Bronchial epithelial cell (primary cell): ENCODE measurements at regions not wholly inside any gene's neighbourhood (a gene's known extent, or its start where the extent isn't known, plus 50 kb on each side); places are given as distances from the start of the nearest gene placed in this dataset.

Experiments
- DNase-seq: peaks from one replicate; pipeline ENCODE4 v3.0.0-alpha.2; 2010; ENCODE audit warnings: low read depth
- FAIRE-seq: peaks from 2 replicates; lab custom pipeline; 2011; peaks lifted over from hg19 to GRCh38; lab: Jason Lieb, UNC
- H3K27me3 ChIP-seq: 2 replicates; pipeline ENCODE4 v1.5.1; 2011; ENCODE audit warnings: low read length; ENCODE audit not compliant: control insufficient read depth, insufficient read depth
- H3K36me3 ChIP-seq: 2 replicates; pipeline ENCODE4 v1.5.1; 2011; ENCODE audit warnings: low read length; ENCODE audit not compliant: control insufficient read depth, insufficient read depth
- H3K4me3 ChIP-seq: 2 replicates; pipeline ENCODE4 v1.5.1; 2011; ENCODE audit warnings: mild to moderate bottlenecking, low read depth, low read length, control low read depth
- CTCF ChIP-seq: IDR thresholded peaks from 2 replicates; pipeline ENCODE4 v1.5.1; 2011; ENCODE audit warnings: mild to moderate bottlenecking, moderate library complexity, low read length, control low read depth, inconsistent platforms; ENCODE audit not compliant: insufficient read depth, severe bottlenecking

GRCh38 chr5:71873191-71873591 lies 154.1 kb downstream of the CARTPT start:
- no peak for FAIRE-seq
- Histone ChIP-seq H3K27me3 (no peaks in the 10 kb centered on the region), H3K4me3 (no peak overlapping the region), H3K36me3 (no peaks in the 10 kb centered on the region)
- peak; percentile 81 for DNase-seq
- TF ChIP-seq CTCF: no peak

- no peaks in the 10 kb centered on the region for H3K36me3 ChIP-seq
- FAIRE-seq (no peak), DNase-seq (no peak)
- no peak for TF ChIP-seq CTCF
- H3K27me3 ChIP-seq: no peaks in the 10 kb centered on the region
- no peak overlapping the region for H3K4me3 ChIP-seq
These were observed 155.4 kb downstream of the CARTPT start for GRCh38 chr5:71874521-71874920.

- FAIRE-seq (no peak), DNase-seq (no peak)
- Histone ChIP-seq H3K4me3 (no peak overlapping the region), H3K27me3 (peaks cover 3% of the 10 kb centered on the region), H3K36me3 (no peaks in the 10 kb centered on the region)
- TF ChIP-seq CTCF: no peak
These were observed 158.4 kb downstream of the CARTPT start for GRCh38 chr5:71877511-71877910.

- DNase-seq: no peak
- no peak for FAIRE-seq
- H3K27me3 ChIP-seq: peaks cover 3% of the 10 kb centered on the region
- no peaks in the 10 kb centered on the region for H3K36me3 ChIP-seq
- no peak for TF ChIP-seq CTCF
- no peak overlapping the region for H3K4me3 ChIP-seq
These were observed 161.5 kb downstream of the CARTPT start for GRCh38 chr5:71880536-71880935.

- FAIRE-seq: peak; percentile 70
- no peaks in the 10 kb centered on the region for H3K36me3 ChIP-seq
- TF ChIP-seq CTCF: no peak
- H3K4me3 ChIP-seq: no peak overlapping the region
- H3K27me3 ChIP-seq: peaks cover 3% of the 10 kb centered on the region
- peak; percentile 34 for DNase-seq
These were observed 164.0 kb downstream of the CARTPT start for GRCh38 chr5:71882826-71883741.
